ENCODE measurements at regions not wholly inside any gene's neighbourhood (a gene's known extent, or its start where the extent isn't known, plus 50 kb on each side); places are given as distances from the start of the nearest gene placed in this dataset.

DNA sequence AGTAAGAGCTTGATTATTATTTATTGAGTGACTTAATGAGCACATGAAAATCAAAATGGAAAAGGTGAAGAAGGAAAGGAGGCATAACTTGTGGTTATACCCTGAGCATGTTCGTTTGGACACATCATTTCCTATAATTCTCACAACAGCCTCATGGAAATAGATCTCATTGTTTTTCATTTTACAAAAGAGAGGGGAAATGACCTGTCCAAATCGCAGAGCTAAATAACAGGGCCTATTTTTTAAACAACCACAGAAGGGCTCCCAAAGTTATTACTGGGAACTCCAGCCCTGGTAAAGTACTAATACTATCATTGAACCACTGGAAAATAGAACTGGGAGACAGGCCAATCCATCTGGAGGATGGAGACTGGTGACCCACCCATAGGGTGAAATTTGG lies 317.7 kb upstream of the C16orf82 start:
- Mint-ChIP-seq H3K27me3 (peaks cover 24 to 35% (median 30%) of the 10 kb centered on the region in 3 donors), H3K4me3 (no peak overlapping the region), H3K36me3 (no peaks in the 10 kb centered on the region), H3K9me3 (peaks cover 0 to 8% (median 3%) of the 10 kb centered on the region in 7 donors), H3K4me1 (peaks cover 0 to 4% (median 0%) of the 10 kb centered on the region in 3 donors), H3K27ac (no peak overlapping the region)
- DNase-seq (no peak), ATAC-seq (ENCODE audit: low read depth in 2 of 2) (no peak)

DNA sequence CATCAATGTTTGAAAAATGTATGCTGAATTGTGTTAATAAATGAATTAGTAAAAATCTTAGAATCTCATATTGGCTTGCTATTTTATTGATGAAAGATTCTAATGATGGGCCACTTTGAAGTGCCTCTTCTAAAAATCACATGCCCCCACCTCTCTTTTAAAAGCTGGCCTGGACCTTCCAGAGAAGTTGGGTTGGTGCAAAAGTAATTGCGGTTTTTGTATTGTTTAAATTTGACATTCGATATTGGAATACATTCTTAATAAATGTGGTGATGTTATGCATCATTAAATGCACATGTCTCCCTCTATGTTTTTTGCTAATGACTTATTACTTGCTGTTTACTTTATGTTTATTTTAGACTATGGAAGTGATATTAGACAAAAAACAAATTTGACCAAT lies 314.6 kb upstream of the C16orf82 start:
- Mint-ChIP-seq H3K36me3 (no peaks in the 10 kb centered on the region), H3K4me3 (no peak overlapping the region), H3K4me1 (peaks cover 0 to 4% (median 0%) of the 10 kb centered on the region in 3 donors), H3K27ac (no peak overlapping the region), H3K27me3 (peaks cover 14 to 24% (median 20%) of the 10 kb centered on the region in 3 donors), H3K9me3 (peaks cover 0 to 11% (median 4%) of the 10 kb centered on the region in 7 donors)
- DNase-seq (no peak), ATAC-seq (ENCODE audit: low read depth in 2 of 2) (no peak)

DNA sequence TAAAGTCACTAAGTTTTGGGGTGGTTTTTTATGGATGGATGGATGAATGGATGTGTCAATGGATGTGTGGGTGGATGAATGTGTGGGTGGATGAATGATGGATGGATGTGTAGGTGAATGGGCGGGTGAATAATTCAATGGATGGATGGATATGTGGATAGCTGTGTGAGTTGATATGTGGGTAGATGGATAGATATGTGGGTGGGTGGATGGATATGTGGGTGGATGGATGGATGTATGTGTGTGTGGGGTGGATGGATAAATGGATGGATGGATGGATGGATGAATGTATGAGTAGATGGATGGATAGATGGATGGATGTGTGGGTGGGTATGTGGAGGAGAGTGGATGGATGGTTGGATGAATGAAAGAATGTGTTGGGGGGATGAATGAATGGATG lies 310.1 kb upstream of the C16orf82 start:
- DNase-seq: no peak
- Mint-ChIP-seq H3K27ac (peak overlapping the region in 1 of 6 donors; percentile 1), H3K9me3 (peaks cover 5 to 14% (median 9%) of the 10 kb centered on the region in 7 donors), H3K4me1 (no peaks in the 10 kb centered on the region), H3K27me3 (peaks cover 2 to 15% (median 12%) of the 10 kb centered on the region in 3 donors), H3K4me3 (no peak overlapping the region), H3K36me3 (no peaks in the 10 kb centered on the region)
- no peak for ATAC-seq (ENCODE audit: low read depth in 2 of 2)

DNA sequence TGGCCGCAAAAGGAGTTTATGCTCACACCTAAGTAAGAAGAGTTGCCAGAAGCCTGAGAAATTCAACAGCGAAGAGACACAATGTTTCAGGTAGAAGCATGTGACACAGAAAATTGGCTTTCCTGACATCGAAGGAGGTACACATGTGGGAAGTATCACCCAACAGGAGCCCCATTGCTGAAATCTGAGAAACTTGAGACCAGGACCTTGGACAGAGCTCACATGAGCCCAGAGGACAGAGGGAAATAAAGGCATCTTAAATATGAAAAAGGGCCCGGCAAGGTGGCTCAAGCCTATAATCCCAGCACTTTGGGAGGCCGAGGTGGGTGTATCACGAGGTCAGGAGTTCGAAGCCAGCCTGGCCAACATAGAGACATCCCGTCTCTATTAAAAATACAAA lies 304.1 kb upstream of the C16orf82 start:
- no peaks in the 10 kb centered on the region for H3K36me3 Mint-ChIP-seq
- H3K9me3 Mint-ChIP-seq: peaks cover 2 to 10% (median 5%) of the 10 kb centered on the region in 7 donors
- ATAC-seq (ENCODE audit: low read depth in 2 of 2): no peak
- no peak for DNase-seq
- peaks cover 6 to 32% (median 28%) of the 10 kb centered on the region in 3 donors for H3K27me3 Mint-ChIP-seq
- H3K4me3 Mint-ChIP-seq: no peak overlapping the region
- no peak overlapping the region for H3K27ac Mint-ChIP-seq
- H3K4me1 Mint-ChIP-seq: no peaks in the 10 kb centered on the region

GRCh38 chr16:26765087-26765486 lies 301.6 kb upstream of the C16orf82 start:
- H3K9me3 Mint-ChIP-seq: peaks cover 0 to 14% (median 0%) of the 10 kb centered on the region in 7 donors
- DNase-seq (no peak), ATAC-seq (ENCODE audit: low read depth in 2 of 2) (no peak)
- no peaks in the 10 kb centered on the region for H3K36me3 Mint-ChIP-seq
- no peaks in the 10 kb centered on the region for H3K4me1 Mint-ChIP-seq
- peaks cover 6 to 42% (median 40%) of the 10 kb centered on the region in 3 donors for H3K27me3 Mint-ChIP-seq
- H3K27ac Mint-ChIP-seq: no peak overlapping the region
- no peak overlapping the region for H3K4me3 Mint-ChIP-seq

- Mint-ChIP-seq H3K9me3 (peaks cover 0 to 8% (median 0%) of the 10 kb centered on the region in 7 donors), H3K4me1 (no peaks in the 10 kb centered on the region), H3K27ac (no peak overlapping the region)
Observed at GRCh38 chr16:26768385-26769010, 298.2 kb upstream of the C16orf82 start.

DNA sequence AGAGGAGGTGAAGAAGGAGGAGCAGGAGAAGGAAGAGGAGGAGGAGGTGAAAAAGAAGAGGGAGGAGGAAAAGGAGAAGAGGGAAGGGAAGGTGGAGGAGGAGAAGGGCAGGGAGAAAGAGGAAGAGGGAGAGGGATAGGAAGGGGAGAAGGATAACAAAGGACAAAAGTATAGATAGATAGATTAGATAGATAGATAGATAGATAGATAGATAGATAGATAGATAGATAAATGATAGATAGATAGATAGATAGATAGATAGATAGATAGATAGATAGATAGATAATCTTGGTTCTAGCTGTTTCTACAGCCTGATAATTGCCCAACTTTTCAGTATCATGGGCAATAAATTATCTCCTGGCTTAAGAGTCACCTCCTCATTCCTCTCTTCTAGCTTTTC lies 296.2 kb upstream of the C16orf82 start:
- DNase-seq (no peak), ATAC-seq (ENCODE audit: low read depth in 2 of 2) (no peak)
- Mint-ChIP-seq H3K4me3 (no peak overlapping the region), H3K27me3 (peaks cover 9 to 45% (median 21%) of the 10 kb centered on the region in 3 donors), H3K27ac (peak overlapping the region in 2 of 6 donors; percentile 38 to 41), H3K36me3 (no peaks in the 10 kb centered on the region), H3K9me3 (peaks cover 1 to 14% (median 4%) of the 10 kb centered on the region in 7 donors), H3K4me1 (no peaks in the 10 kb centered on the region)

More at GRCh38 chr16:26768385-26769010, 298.2 kb upstream of the C16orf82 start:
- H3K27me3 Mint-ChIP-seq: peaks cover 14 to 48% (median 28%) of the 10 kb centered on the region in 3 donors
- H3K36me3 Mint-ChIP-seq: no peaks in the 10 kb centered on the region
- no peak overlapping the region for H3K4me3 Mint-ChIP-seq
- no peak for DNase-seq
- ATAC-seq (ENCODE audit: low read depth in 2 of 2): no peak

DNA sequence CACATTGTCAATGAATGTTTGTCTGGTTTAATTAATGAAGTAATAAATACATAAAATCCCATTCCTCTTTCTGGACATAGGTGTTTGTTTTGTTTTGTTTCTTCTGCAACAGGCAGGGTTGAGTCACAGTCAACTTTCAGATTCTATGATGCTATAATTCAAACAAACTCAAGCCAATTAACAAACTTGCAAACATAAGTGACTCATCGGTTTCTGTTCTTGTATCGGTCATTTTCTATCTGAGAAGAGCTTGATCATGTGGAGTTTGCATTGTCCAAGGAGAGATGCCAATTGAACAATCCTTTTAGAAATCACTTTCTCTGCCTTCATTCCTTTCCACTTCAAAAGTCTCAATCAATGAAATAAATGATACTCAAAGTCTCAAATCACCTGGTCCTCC lies 294.2 kb upstream of the C16orf82 start:
- Mint-ChIP-seq H3K4me3 (no peak overlapping the region), H3K36me3 (no peaks in the 10 kb centered on the region), H3K9me3 (peaks cover 1 to 18% (median 7%) of the 10 kb centered on the region in 7 donors), H3K27me3 (peaks cover 13 to 58% (median 22%) of the 10 kb centered on the region in 3 donors), H3K27ac (no peak overlapping the region), H3K4me1 (no peaks in the 10 kb centered on the region)
- DNase-seq: no peak
- ATAC-seq (ENCODE audit: low read depth in 2 of 2): no peak

GRCh38 chr16:26777821-26778220 lies 288.9 kb upstream of the C16orf82 start:
- Mint-ChIP-seq H3K36me3 (no peaks in the 10 kb centered on the region), H3K4me3 (no peak overlapping the region)

GRCh38 chr16:26787924-26788323 lies 278.8 kb upstream of the C16orf82 start:
- no peaks in the 10 kb centered on the region for H3K36me3 Mint-ChIP-seq
- peaks cover 0 to 5% (median under 1%) of the 10 kb centered on the region in 7 donors for H3K9me3 Mint-ChIP-seq

More at GRCh38 chr16:26777821-26778220, 288.9 kb upstream of the C16orf82 start:
- Mint-ChIP-seq H3K4me1 (no peaks in the 10 kb centered on the region), H3K27me3 (peaks cover 14 to 61% (median 26%) of the 10 kb centered on the region in 3 donors), H3K27ac (peak overlapping the region in 1 of 6 donors; percentile 15), H3K9me3 (peaks cover 1 to 14% (median 8%) of the 10 kb centered on the region in 7 donors)
- ATAC-seq (ENCODE audit: low read depth in 2 of 2) (no peak), DNase-seq (no peak)

GRCh38 chr16:26791169-26791568 lies 275.6 kb upstream of the C16orf82 start:
- ATAC-seq (ENCODE audit: low read depth in 2 of 2) (no peak), DNase-seq (no peak)
- peaks cover 0 to 4% (median 2%) of the 10 kb centered on the region in 7 donors for H3K9me3 Mint-ChIP-seq
- no peak overlapping the region for H3K27ac Mint-ChIP-seq
- no peak overlapping the region for H3K4me3 Mint-ChIP-seq
- peaks cover 5 to 26% (median 19%) of the 10 kb centered on the region in 3 donors for H3K27me3 Mint-ChIP-seq
- H3K36me3 Mint-ChIP-seq: no peaks in the 10 kb centered on the region
- peaks cover 0 to 6% (median 0%) of the 10 kb centered on the region in 3 donors for H3K4me1 Mint-ChIP-seq

More at GRCh38 chr16:26787924-26788323, 278.8 kb upstream of the C16orf82 start:
- DNase-seq (no peak), ATAC-seq (ENCODE audit: low read depth in 2 of 2) (no peak)
- Mint-ChIP-seq H3K27ac (no peak overlapping the region), H3K4me3 (no peak overlapping the region), H3K4me1 (peaks cover 0 to 6% (median 0%) of the 10 kb centered on the region in 3 donors), H3K27me3 (peaks cover 4 to 15% (median 10%) of the 10 kb centered on the region in 3 donors)

DNA sequence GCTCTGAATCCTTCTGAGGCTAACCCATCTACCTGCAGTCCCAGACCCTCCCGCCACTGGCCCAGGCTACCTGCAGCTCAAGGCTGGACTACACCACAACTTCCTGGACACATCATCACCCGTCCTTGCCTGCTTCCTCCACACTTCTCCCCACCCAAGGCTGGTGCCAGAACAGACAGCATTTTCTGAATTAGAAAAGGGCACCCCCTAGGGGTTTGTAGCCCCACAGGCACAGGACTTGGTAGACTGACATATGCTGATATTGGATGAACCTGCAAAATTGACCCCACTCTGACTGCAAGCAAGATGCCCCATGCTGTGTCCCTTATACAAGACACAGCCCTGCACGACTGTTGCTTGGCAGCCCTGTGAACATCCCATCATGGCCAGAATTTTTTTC lies 271.5 kb upstream of the C16orf82 start:
- H3K36me3 Mint-ChIP-seq: no peaks in the 10 kb centered on the region
- H3K9me3 Mint-ChIP-seq: peaks cover 0 to 4% (median 2%) of the 10 kb centered on the region in 7 donors
- H3K4me1 Mint-ChIP-seq: peaks cover 0 to 6% (median 0%) of the 10 kb centered on the region in 3 donors
- DNase-seq (no peak), ATAC-seq (ENCODE audit: low read depth in 2 of 2) (no peak)
- peaks cover 12 to 48% (median 46%) of the 10 kb centered on the region in 3 donors for H3K27me3 Mint-ChIP-seq
- no peak overlapping the region for H3K27ac Mint-ChIP-seq
- H3K4me3 Mint-ChIP-seq: no peak overlapping the region

DNA sequence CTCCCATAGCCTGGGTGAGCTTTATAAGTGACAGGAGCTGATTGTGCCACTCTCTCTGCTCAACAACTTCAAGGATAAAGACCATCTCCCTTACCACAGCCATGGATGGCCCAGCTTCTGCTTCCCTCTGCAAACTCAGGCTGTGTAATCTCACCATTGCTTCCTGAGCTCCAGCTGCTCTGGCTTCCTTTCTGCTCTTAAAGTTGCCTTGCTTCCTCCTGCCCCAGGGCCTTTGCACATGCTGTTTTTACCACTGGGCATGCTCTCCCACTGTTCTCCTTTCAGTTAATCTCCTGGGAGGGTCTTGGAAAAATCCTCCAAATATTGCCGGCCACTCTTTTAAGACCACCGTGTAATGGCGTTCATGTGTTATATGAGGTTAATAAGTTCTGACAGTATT lies 265.1 kb upstream of the C16orf82 start:
- no peak for DNase-seq
- Mint-ChIP-seq H3K4me3 (no peak overlapping the region), H3K36me3 (no peaks in the 10 kb centered on the region), H3K4me1 (no peaks in the 10 kb centered on the region), H3K9me3 (peaks cover 0 to 7% (median 4%) of the 10 kb centered on the region in 7 donors), H3K27me3 (peaks cover 36 to 65% (median 38%) of the 10 kb centered on the region in 3 donors), H3K27ac (no peak overlapping the region)
- ATAC-seq (ENCODE audit: low read depth in 2 of 2): no peak

DNA sequence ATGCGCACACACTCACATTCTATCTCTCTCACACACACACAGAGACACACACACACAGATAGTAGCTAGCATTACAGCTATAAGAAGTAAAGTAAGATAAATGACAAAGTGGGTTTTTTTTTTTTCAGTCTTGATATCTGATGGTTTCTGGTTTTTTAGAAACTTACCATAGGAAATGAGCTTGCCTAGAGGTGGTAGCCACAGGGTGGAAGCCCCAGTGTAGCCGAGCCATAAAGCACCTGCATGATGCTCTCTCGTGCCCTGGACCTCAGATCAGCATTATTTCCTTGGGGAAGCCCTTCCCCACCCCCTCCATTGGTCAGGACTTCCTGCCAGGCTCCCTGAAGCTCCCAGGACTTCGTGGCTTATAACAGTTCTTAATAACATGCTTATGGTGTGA lies 264.3 kb upstream of the C16orf82 start:
- Mint-ChIP-seq H3K36me3 (no peaks in the 10 kb centered on the region), H3K27ac (peak overlapping the region in 1 of 6 donors; percentile 27), H3K9me3 (peaks cover 0 to 7% (median 4%) of the 10 kb centered on the region in 7 donors), H3K4me1 (no peaks in the 10 kb centered on the region), H3K4me3 (no peak overlapping the region), H3K27me3 (peaks cover 38 to 61% (median 39%) of the 10 kb centered on the region in 3 donors)
- ATAC-seq (ENCODE audit: low read depth in 2 of 2) (no peak), DNase-seq (no peak)
